Endothelial cell of umbilical vein (primary cell): ENCODE measurements at regions not wholly inside any gene's neighbourhood (a gene's known extent, or its start where the extent isn't known, plus 50 kb on each side); places are given as distances from the start of the nearest gene placed in this dataset.

Source experiments
- CTCF ChIP-seq, 2 donors: IDR thresholded peaks; 1 replicate in 1 of 2; 2 replicates in 1 of 2; pipeline ENCODE4 v1.5.1; 2011; ENCODE audit warnings: low read length in 2 of 2, mild to moderate bottlenecking in 2 of 2, moderate library complexity in 2 of 2, control low read depth in 1 of 2, inconsistent platforms in 1 of 2, low read depth in 1 of 2; ENCODE audit not compliant: insufficient read depth in 1 of 2; ENCODE audit errors: extremely low read depth in 1 of 2
- EZH2 ChIP-seq: IDR thresholded peaks from 2 replicates; pipeline ENCODE4 v1.6.1; 2012; ENCODE audit warnings: borderline replicate concordance, low read depth, mild to moderate bottlenecking, moderate library complexity, low read length, inconsistent platforms; ENCODE audit not compliant: severe bottlenecking
- FOS ChIP-seq: IDR thresholded peaks from 2 replicates; pipeline ENCODE4 v1.6.1; 2011; ENCODE audit warnings: mild to moderate bottlenecking, low read length, moderate library complexity, borderline replicate concordance; ENCODE audit not compliant: insufficient read depth
- JUN ChIP-seq: IDR thresholded peaks from 2 replicates; pipeline ENCODE4 v1.6.1; 2011; ENCODE audit warnings: borderline replicate concordance, low read depth; ENCODE audit not compliant: insufficient read length, insufficient read depth
- MAX ChIP-seq: IDR thresholded peaks from 2 replicates; pipeline ENCODE4 v1.6.1; 2011; ENCODE audit not compliant: insufficient read depth, insufficient read length
- POLR2A ChIP-seq: IDR thresholded peaks from 2 replicates; pipeline ENCODE4 v1.6.1; 2012; ENCODE audit warnings: low read depth, mild to moderate bottlenecking, control low read depth, low read length
- POLR2AphosphoS5 ChIP-seq: IDR thresholded peaks from 2 replicates; pipeline ENCODE4 v1.6.1; 2012; ENCODE audit warnings: low read depth, mild to moderate bottlenecking, control low read depth, low read length, moderate library complexity; ENCODE audit not compliant: insufficient read depth

GRCh38 chr2:211114826-211115455 lies 558.5 kb downstream of the CPS1 start:
- no peak for TF ChIP-seq CTCF (IDR thresholded peaks at IDR 0.05; ENCODE audit: extremely low read depth in 1 of 2, insufficient read depth in 1 of 2, low read depth in 1 of 2, low read length in 2 of 2)
- no peak for TF ChIP-seq POLR2A
- TF ChIP-seq MAX: no peak
- TF ChIP-seq POLR2AphosphoS5: no peak
- TF ChIP-seq EZH2: no peak
- no peak for TF ChIP-seq FOS
- no peak for TF ChIP-seq JUN
